K562 (cell line): ENCODE measurements at regions not wholly inside any gene's neighbourhood (a gene's known extent, or its start where the extent isn't known, plus 50 kb on each side); places are given as distances from the start of the nearest gene placed in this dataset.
A peak's percentile ranks its signal among the peaks of the same experiment; 100 is the strongest.
"Not testable (repeated sequence)": the region's sequence is repeated elsewhere in the genome, so short reads cannot be mapped to it uniquely, and the experiment has no call there.

Experiments used
- ATAC-seq: fragments of 200-7000 bp; cut with Tn5 transposase; 3 replicates; pipeline ENCODE4 v1.9.1; 2020; ENCODE audit warnings: moderate library complexity
- BruUV-seq: library from RNA; stranded (reverse); fragments of 400-500 nt; replicated peaks from 2 replicates; lab custom pipeline; 2021; lab: Mats Ljungman, UMichigan
- CTCF ChIA-PET: fragments of 300-600 bp; formaldehyde crosslinking; extraction: SDS; loops from one replicate; lab custom pipeline; 2021; ENCODE audit warnings: low intra/inter-chr PET ratio; lab: Yijun Ruan, JAX
- POLR2A ChIA-PET: fragments of 300-600, 350-650 bp; sonication (Branson Sonifier 250); formaldehyde crosslinking; extraction: SDS; loops from one replicate; lab custom pipeline; 2021; ENCODE audit warnings: antibody characterized with exemption, inconsistent platforms; lab: Yijun Ruan, JAX
- DNase-seq, 4 experiments: peaks; one replicate each; pipeline versions ENCODE4 v3.0.0 to v3.0.0-alpha.2; 2011 to 2018; ENCODE audit warnings: low spot score in 3 of 4, mixed read lengths in 3 of 4; ENCODE audit errors: extremely low read depth in 1 of 4
- FAIRE-seq: peaks from 2 replicates; lab custom pipeline; 2011; peaks lifted over from hg19 to GRCh38; lab: Jason Lieb, UNC
- H2AFZ ChIP-seq: 2 replicates; pipeline ENCODE4 v1.6.0; 2011; ENCODE audit warnings: low read depth, low read length, control low read depth, inconsistent platforms
- H3K27ac ChIP-seq: fragments of 200-600 bp; 3 replicates; pipeline ENCODE4 v1.8.0; 2011; ENCODE audit warnings: low read depth, mild to moderate bottlenecking, control low read depth, inconsistent platforms, low read length, moderate library complexity, mixed read lengths; ENCODE audit errors: extremely low read depth
- H3K27me3 ChIP-seq, 2 experiments: fragments of 300-600 bp in 1 of 2; 2 replicates in 1 of 2; 3 replicates in 1 of 2; pipeline versions ENCODE4 v1.6.0 to v1.8.0; 2011; ENCODE audit warnings: inconsistent platforms in 2 of 2, low read length in 2 of 2, mild to moderate bottlenecking in 1 of 2, mixed read lengths in 1 of 2, moderate library complexity in 1 of 2; ENCODE audit not compliant: control insufficient read depth in 2 of 2, insufficient read depth in 2 of 2
- H3K36me3 ChIP-seq: fragments of 300-600 bp; 3 replicates; pipeline ENCODE4 v1.8.0; 2011; ENCODE audit warnings: mild to moderate bottlenecking, low read length, inconsistent platforms; ENCODE audit not compliant: control insufficient read depth, insufficient read depth
- H3K4me1 ChIP-seq, 2 experiments: fragments of 200-600 bp in 1 of 2; replicated peaks in 1 of 2; 2 replicates in 1 of 2; 3 replicates in 1 of 2; pipeline versions ENCODE4 v1.5.1 to v1.8.0; 2011; ENCODE audit warnings: inconsistent platforms in 2 of 2, low read length in 2 of 2, mild to moderate bottlenecking in 1 of 2, mixed read lengths in 1 of 2, moderate library complexity in 1 of 2; ENCODE audit not compliant: control insufficient read depth in 2 of 2, insufficient read depth in 2 of 2
- H3K4me2 ChIP-seq: 2 replicates; pipeline ENCODE4 v1.6.1; 2011; ENCODE audit warnings: low read length, control low read depth, inconsistent platforms, mixed read lengths; ENCODE audit not compliant: insufficient read depth
- H3K4me3 ChIP-seq: fragments of 200-600 bp; sonication (generic), shearing (Covaris generic); 2 replicates; pipeline ENCODE4 v1.5.1; 2016; ENCODE audit warnings: control low read depth, inconsistent platforms
- H3K79me2 ChIP-seq: fragments of 200-600 bp; 3 replicates; pipeline ENCODE4 v1.8.0; 2011; ENCODE audit warnings: low read length, inconsistent platforms; ENCODE audit not compliant: control insufficient read depth, insufficient read depth
- H3K9ac ChIP-seq, 2 experiments: 2 replicates each; pipeline versions ENCODE4 v1.6.0 to v1.6.1; 2011; ENCODE audit warnings: low read depth in 2 of 2, low read length in 2 of 2, control low read depth in 1 of 2, inconsistent platforms in 1 of 2, mild to moderate bottlenecking in 1 of 2, mixed read lengths in 1 of 2; ENCODE audit not compliant: insufficient read depth in 1 of 2
- H3K9me1 ChIP-seq: one replicate; pipeline ENCODE4 v1.6.0; 2011; ENCODE audit warnings: inconsistent platforms, mild to moderate bottlenecking, low read length, moderate library complexity; ENCODE audit not compliant: control insufficient read depth, insufficient read depth
- H3K9me3 ChIP-seq: replicated peaks from 2 replicates; pipeline ENCODE4 v1.5.1; 2011; ENCODE audit warnings: low read depth, low read length, inconsistent platforms; ENCODE audit not compliant: control insufficient read depth, insufficient read depth
- H4K20me1 ChIP-seq: replicated peaks from 2 replicates; pipeline ENCODE4 v1.6.1; 2011; ENCODE audit warnings: low read length, inconsistent platforms, mixed read lengths; ENCODE audit not compliant: control insufficient read depth, insufficient read depth
- WGBS: fragments of 100-300 bp; shearing (Covaris generic); methylation state at CpG from one replicate; pipeline ENCODE4 v1.1.6; 2016; ENCODE audit warnings: low coverage, mixed read lengths; ENCODE audit not compliant: insufficient coverage; ENCODE audit errors: missing lambda C conversion rate; 5-methylcytosine and 5-hydroxymethylcytosine counted together
- in situ Hi-C: fragments of 300-500 bp; cut with MboI; formaldehyde crosslinking; loops from 4 replicates; pipeline ENCODE4 v1.15.0; 2018; ENCODE audit warnings: inconsistent platforms, mixed read lengths
- intact Hi-C: fragments of 100-400 bp; cut with micrococcal nuclease; formaldehyde crosslinking; loops from 2 replicates; pipeline ENCODE4 v1.14.2; 2022

DNA sequence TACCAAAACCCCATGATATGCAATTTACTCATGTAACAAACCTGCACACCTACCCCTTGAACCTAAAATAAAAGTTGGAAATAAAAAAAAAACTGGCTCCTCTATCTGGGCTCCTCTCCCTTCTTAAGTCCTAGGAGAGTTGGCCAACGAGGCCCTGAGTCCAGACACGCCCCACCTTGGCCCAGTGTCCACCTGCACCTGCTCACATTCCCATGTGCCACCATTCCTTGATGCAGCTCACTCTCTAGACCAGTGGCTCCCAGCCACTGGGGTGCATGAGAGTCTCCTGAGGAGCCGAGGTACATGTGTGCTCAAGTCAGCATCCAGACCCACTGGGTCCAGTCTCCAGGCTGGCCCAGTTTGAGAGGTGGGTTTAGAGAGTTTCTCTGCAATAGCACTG lies 157.4 kb downstream of the BCL2L11 start:
- DNase-seq, BruUV-seq, H4K20me1 ChIP-seq, H3K9me1 ChIP-seq, H3K4me2 ChIP-seq, H3K27ac ChIP-seq, POLR2A ChIA-PET, H3K79me2 ChIP-seq, H3K4me3 ChIP-seq, H3K9ac ChIP-seq, H3K27me3 ChIP-seq, H2AFZ ChIP-seq, H3K9me3 ChIP-seq, ATAC-seq, H3K4me1 ChIP-seq, intact Hi-C loops, in situ Hi-C loops, H3K36me3 ChIP-seq, CTCF ChIA-PET, FAIRE-seq: not testable (repeated sequence)
- WGBS = 60% methylated on average over 1 of the region's 3 CpGs

DNA sequence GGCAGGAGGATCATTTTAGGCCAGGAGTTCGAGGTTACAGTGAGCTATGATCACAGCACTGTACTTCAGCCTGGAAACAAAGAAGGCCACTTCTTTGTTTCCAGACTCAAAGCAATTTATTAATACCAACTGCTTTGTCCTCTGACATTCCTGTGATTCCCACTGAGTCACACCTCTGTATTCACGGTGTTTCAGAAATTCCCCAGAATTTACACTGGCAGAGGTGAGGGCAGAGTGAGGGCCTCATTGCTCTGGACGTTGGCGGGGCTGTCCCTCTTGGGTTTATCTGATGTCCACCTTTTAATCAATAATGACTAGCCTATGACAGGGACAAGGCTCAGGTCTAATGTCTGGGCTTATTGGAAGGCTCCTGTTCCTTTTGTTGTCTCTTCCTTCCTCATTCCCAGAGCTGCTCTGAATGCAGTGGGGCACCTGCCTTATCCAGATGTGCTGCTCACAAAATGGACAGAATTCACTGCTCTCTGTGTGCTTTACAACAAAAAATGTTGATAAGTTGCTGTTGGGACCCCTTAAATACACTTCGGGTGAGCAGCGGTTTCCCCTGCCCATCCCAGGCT lies 160.1 kb downstream of the BCL2L11 start:
- H3K36me3 ChIP-seq, H3K27me3 ChIP-seq, CTCF ChIA-PET, H3K9me1 ChIP-seq, H3K27ac ChIP-seq, H3K79me2 ChIP-seq, H3K9me3 ChIP-seq, H3K4me2 ChIP-seq, BruUV-seq, H4K20me1 ChIP-seq, ATAC-seq, H3K9ac ChIP-seq, in situ Hi-C loops, POLR2A ChIA-PET, intact Hi-C loops, DNase-seq, H3K4me1 ChIP-seq, H3K4me3 ChIP-seq, H2AFZ ChIP-seq: not testable (repeated sequence)
- FAIRE-seq = peak; percentile 65
- no CpG with 5 or more reads among the region's 6 CpGs for WGBS

DNA sequence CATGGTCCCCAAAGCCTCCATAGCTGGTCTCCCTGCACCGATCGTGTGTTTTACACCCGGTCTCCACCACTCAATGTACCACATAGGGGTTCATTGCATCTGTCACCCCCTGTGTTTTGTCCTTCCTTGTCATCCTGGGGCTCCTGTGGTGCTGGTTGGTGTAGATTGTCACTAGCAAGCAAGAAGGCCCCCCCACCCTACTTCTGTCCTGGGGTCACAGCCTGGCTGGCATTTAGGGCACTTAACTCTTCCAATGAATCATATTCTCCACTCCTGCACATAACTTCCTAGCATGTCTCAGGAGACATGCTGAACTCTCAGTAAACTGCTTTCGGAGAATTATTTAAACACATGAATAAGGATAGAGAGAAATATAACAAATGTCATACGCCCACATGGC lies 161.4 kb downstream of the BCL2L11 start:
- H3K79me2 ChIP-seq, FAIRE-seq, H4K20me1 ChIP-seq, CTCF ChIA-PET, POLR2A ChIA-PET, H2AFZ ChIP-seq, H3K27ac ChIP-seq, H3K9me3 ChIP-seq, H3K4me3 ChIP-seq, DNase-seq, H3K9me1 ChIP-seq, BruUV-seq, H3K27me3 ChIP-seq, H3K4me2 ChIP-seq, H3K9ac ChIP-seq, in situ Hi-C loops, intact Hi-C loops, H3K36me3 ChIP-seq, ATAC-seq, H3K4me1 ChIP-seq: not testable (repeated sequence)
- no CpG with 5 or more reads among the region's 5 CpGs for WGBS
